A673 (cell line): ENCODE measurements at regions not wholly inside any gene's neighbourhood (a gene's known extent, or its start where the extent isn't known, plus 50 kb on each side); places are given as distances from the start of the nearest gene placed in this dataset.

ENCODE experiments used
- BruUV-seq: library from RNA; stranded (reverse); fragments of 400-500 nt; replicated peaks from 2 replicates; lab custom pipeline; 2021; lab: Mats Ljungman, UMichigan
- CTCF ChIA-PET: fragments of 300-600 bp; sonication (Branson Sonifier 250); formaldehyde crosslinking; loops from one replicate; lab custom pipeline; 2022; ENCODE audit warnings: antibody characterized with exemption; lab: Charles Lee
- POLR2A ChIA-PET: fragments of 300-600 bp; sonication (Branson Sonifier 250); formaldehyde crosslinking; loops from one replicate; lab custom pipeline; 2022; ENCODE audit warnings: antibody characterized with exemption; ENCODE audit not compliant: low non-redundant PET; lab: Charles Lee
- DNase-seq: peaks from one replicate; pipeline ENCODE4 v3.0.0-alpha.2; 2015; ENCODE audit warnings: low spot score
- H3K27ac ChIP-seq: fragments of 200-600 bp; sonication (generic); 2 replicates; pipeline ENCODE4 v1.5.1; 2016; ENCODE audit warnings: mixed run types, low read depth, mild to moderate bottlenecking, mixed read lengths, antibody characterized with exemption, low read length; ENCODE audit not compliant: poor library complexity, severe bottlenecking
- H3K27me3 ChIP-seq: fragments of 200-600 bp; sonication (generic); replicated peaks from 2 replicates; pipeline ENCODE4 v1.6.1; 2017; ENCODE audit warnings: mixed run types, low read depth, mild to moderate bottlenecking, mixed read lengths, antibody characterized with exemption, low read length; ENCODE audit not compliant: insufficient read depth, poor library complexity
- H3K36me3 ChIP-seq: fragments of 200-600 bp; sonication (generic); 2 replicates; pipeline ENCODE4 v1.6.1; 2016; ENCODE audit warnings: mixed run types, mild to moderate bottlenecking, mixed read lengths, antibody characterized with exemption, low read length; ENCODE audit not compliant: insufficient read depth, poor library complexity, severe bottlenecking
- H3K4me1 ChIP-seq: fragments of 200-600 bp; sonication (generic); 2 replicates; pipeline ENCODE4 v1.6.1; 2017; ENCODE audit warnings: mixed run types, mild to moderate bottlenecking, mixed read lengths, antibody characterized with exemption, low read length; ENCODE audit not compliant: insufficient read depth, poor library complexity, severe bottlenecking
- H3K4me3 ChIP-seq: fragments of 200-600 bp; sonication (generic); 2 replicates; pipeline ENCODE4 v1.5.1; 2016; ENCODE audit warnings: low read depth, mixed run types, mild to moderate bottlenecking, mixed read lengths, low read length; ENCODE audit not compliant: poor library complexity, severe bottlenecking
- H3K9me3 ChIP-seq: fragments of 200-600 bp; sonication (generic); 2 replicates; pipeline ENCODE4 v1.6.1; 2016; ENCODE audit warnings: mixed run types, low read depth, mild to moderate bottlenecking, mixed read lengths, antibody characterized with exemption, low read length; ENCODE audit not compliant: poor library complexity, severe bottlenecking
- CTCF ChIP-seq: fragments of 300-800, 200-600 bp; sonication (generic); conservative IDR thresholded peaks from 2 replicates; pipeline ENCODE4 v1.5.1; 2017; ENCODE audit warnings: low read depth, mild to moderate bottlenecking, antibody characterized with exemption, low read length, moderate library complexity, mixed read lengths
- EZH2 ChIP-seq: fragments of 200-600 bp; sonication (generic); IDR thresholded peaks from 2 replicates; pipeline ENCODE4 v1.6.1; 2017; ENCODE audit warnings: borderline replicate concordance, low read depth, mild to moderate bottlenecking, mixed read lengths, antibody characterized with exemption, low read length; ENCODE audit not compliant: poor library complexity, severe bottlenecking
- intact Hi-C: fragments of 100-400 bp; cut with micrococcal nuclease; formaldehyde crosslinking; loops from one replicate; pipeline ENCODE4 v1.10.0; 2022; ENCODE audit not compliant: unreplicated experiment

- H3K27ac ChIP-seq, result no peak overlapping the region
- DNase-seq, result no peak
- ChIA-PET POLR2A (interaction anchor here (0.6 kb wide), 1 partner anchor 1700 kb away, joined by 3 read pairs; no protein-coding TSS in a partner anchor), CTCF (no interaction called here)
- no peaks in the 10 kb centered on the region for H3K27me3 ChIP-seq
- BruUV-seq, result no TSS peak
- no peaks in the 10 kb centered on the region for H3K36me3 ChIP-seq
- H3K4me1 ChIP-seq, result no peaks in the 10 kb centered on the region
- no peak overlapping the region for H3K4me3 ChIP-seq
- intact Hi-C loops, result no loop called here
- H3K9me3 ChIP-seq, result no peaks in the 10 kb centered on the region
- no peak for TF ChIP-seq EZH2
- no peak for TF ChIP-seq CTCF
Measured at GRCh38 chr3:191634902-191635301, 173.9 kb downstream of the PYDC2 start.

DNA sequence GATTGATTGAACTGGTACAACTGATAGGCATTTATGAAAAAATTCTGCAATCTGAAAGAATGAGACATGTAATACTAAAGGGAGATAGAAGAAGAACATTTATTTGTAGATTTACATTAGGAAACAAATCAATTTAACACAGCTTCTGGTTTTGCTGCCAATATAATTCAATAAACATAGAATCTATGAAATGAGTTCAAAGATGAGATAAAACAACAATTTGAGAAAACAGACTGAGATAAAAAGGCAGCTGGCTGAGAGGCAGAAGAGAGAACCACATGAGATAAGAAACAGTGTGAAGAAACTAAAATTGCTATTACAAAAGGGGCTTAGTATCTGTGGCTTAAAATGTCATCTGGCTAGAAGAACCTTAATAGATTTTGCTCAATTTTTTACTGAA is 176.6 kb downstream of the PYDC2 start:
- TF ChIP-seq EZH2 (no peak), CTCF (no peak)
- CTCF ChIA-PET, result no interaction called here
- H3K36me3 ChIP-seq, result no peaks in the 10 kb centered on the region

GRCh38 chr3:191641789-191642188 is 180.8 kb downstream of the PYDC2 start:
- no peak for TF ChIP-seq EZH2
- no peak for TF ChIP-seq CTCF
- CTCF ChIA-PET, result no interaction called here
- Histone ChIP-seq H3K4me3 (no peak overlapping the region), H3K27me3 (no peaks in the 10 kb centered on the region), H3K36me3 (no peaks in the 10 kb centered on the region), H3K4me1 (no peaks in the 10 kb centered on the region), H3K27ac (no peak overlapping the region), H3K9me3 (no peaks in the 10 kb centered on the region)
- BruUV-seq, result no TSS peak
- intact Hi-C loops, result no loop called here
- DNase-seq, result no peak
- POLR2A ChIA-PET, result no interaction called here

More for the DNA sequence above, 176.6 kb downstream of the PYDC2 start:
- no peak overlapping the region for H3K27ac ChIP-seq
- H3K9me3 ChIP-seq, result no peaks in the 10 kb centered on the region
- no peaks in the 10 kb centered on the region for H3K27me3 ChIP-seq
- H3K4me3 ChIP-seq, result no peak overlapping the region
- POLR2A ChIA-PET, result no interaction called here
- DNase-seq, result no peak
- no TSS peak for BruUV-seq
- no peaks in the 10 kb centered on the region for H3K4me1 ChIP-seq
- intact Hi-C loops, result no loop called here
